H1 (cell line): ENCODE measurements at regions not wholly inside any gene's neighbourhood (a gene's known extent, or its start where the extent isn't known, plus 50 kb on each side); places are given as distances from the start of the nearest gene placed in this dataset.

Source experiments
- CEBPB ChIP-seq: IDR thresholded peaks from 2 replicates; pipeline ENCODE4 v1.6.1; 2012; ENCODE audit warnings: low read depth, low read length
- CHD2 ChIP-seq: IDR thresholded peaks from 2 replicates; pipeline ENCODE4 v1.6.1; 2012; ENCODE audit warnings: low read length, improper control_type of control experiment
- KDM1A ChIP-seq: fragments of 200-600, 300-600 bp; sonication (generic); IDR thresholded peaks from 2 replicates; pipeline ENCODE4 v1.7.1; 2016; ENCODE audit warnings: mild to moderate bottlenecking, low read length, borderline replicate concordance
- RXRA ChIP-seq: IDR thresholded peaks from 2 replicates; pipeline ENCODE4 v1.6.1; 2011; ENCODE audit warnings: low read depth, mild to moderate bottlenecking, low read length, moderate library complexity; ENCODE audit not compliant: insufficient read depth
- TF ChIP-seq, protein P1 (sequence below): IDR thresholded peaks from 2 replicates; pipeline ENCODE4 v1.6.1; 2011; ENCODE audit warnings: low read depth, mild to moderate bottlenecking, low read length; ENCODE audit not compliant: insufficient read depth

DNA sequence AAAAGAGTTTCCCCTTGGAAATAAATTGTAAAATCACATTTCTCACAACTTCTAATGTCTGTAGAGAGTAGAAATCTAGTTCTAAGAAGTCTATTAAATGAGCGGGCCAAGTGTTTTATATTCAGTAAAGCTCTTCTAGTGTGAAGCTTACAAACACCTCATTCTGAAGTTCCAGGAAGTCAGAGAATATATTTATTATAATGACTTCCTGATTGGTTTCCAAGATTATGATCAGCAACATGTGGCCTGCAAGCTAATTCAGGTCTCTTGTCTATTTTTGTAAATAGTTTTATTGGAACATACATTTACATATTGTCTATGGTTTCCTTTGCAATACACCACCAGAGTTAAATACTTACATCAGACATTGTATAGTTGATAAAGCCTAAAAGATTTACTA, 603.9 kb downstream of the AMY1C start (continued):
- TF ChIP-seq, protein P1, sequence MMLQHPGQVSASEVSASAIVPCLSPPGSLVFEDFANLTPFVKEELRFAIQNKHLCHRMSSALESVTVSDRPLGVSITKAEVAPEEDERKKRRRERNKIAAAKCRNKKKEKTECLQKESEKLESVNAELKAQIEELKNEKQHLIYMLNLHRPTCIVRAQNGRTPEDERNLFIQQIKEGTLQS: no peak
- TF ChIP-seq RXRA (no peak), CHD2 (no peak), KDM1A (no peak), CEBPB (no peak)
